ENCODE measurements at regions not wholly inside any gene's neighbourhood (a gene's known extent, or its start where the extent isn't known, plus 50 kb on each side); places are given as distances from the start of the nearest gene placed in this dataset.

- Histone ChIP-seq H3K9me3 (peaks cover 6% of the 10 kb centered on the region), H3K4me3 (no peak overlapping the region), H3K27me3 (no peaks in the 10 kb centered on the region), H3K4me2 (no peak overlapping the region), H3K36me3 (no peaks in the 10 kb centered on the region), H3K27ac (no peak overlapping the region), H4K20me1 (no peaks in the 10 kb centered on the region), H3K9ac (no peak overlapping the region), H3K4me1 (peaks cover 33% of the 10 kb centered on the region)
- no peak for TF ChIP-seq Cebpa-rat (IDR thresholded peaks at IDR 0.05)
Observed at GRCh38 chr9:81225596-81225995, 463.8 kb downstream of the TLE1 start.

- peaks cover 3% of the 10 kb centered on the region for H3K9me3 ChIP-seq
- H4K20me1 ChIP-seq = no peaks in the 10 kb centered on the region
- H3K27ac ChIP-seq = peak overlapping the region; percentile 76
- no peak for TF ChIP-seq Cebpa-rat (IDR thresholded peaks at IDR 0.05)
- peak overlapping the region; percentile 22; the same call in 1 of the 2 replicates for H3K4me3 ChIP-seq
- H3K36me3 ChIP-seq = no peaks in the 10 kb centered on the region
- no peaks in the 10 kb centered on the region for H3K27me3 ChIP-seq
- H3K9ac ChIP-seq = peak overlapping the region; percentile 47; the same call in 1 of the 2 replicates
- H3K4me2 ChIP-seq = peak overlapping the region; percentile 76
- peaks cover 33% of the 10 kb centered on the region for H3K4me1 ChIP-seq
Observed at GRCh38 chr9:81224166-81225081, 464.9 kb downstream of the TLE1 start.

GRCh38 chr9:81214975-81215374, 474.4 kb downstream of the TLE1 start:
- Histone ChIP-seq H3K4me1 (no peaks in the 10 kb centered on the region), H3K27ac (no peak overlapping the region), H3K4me2 (no peak overlapping the region), H3K27me3 (no peaks in the 10 kb centered on the region), H3K36me3 (no peaks in the 10 kb centered on the region), H3K9me3 (peaks cover 19% of the 10 kb centered on the region; the same call in 1 of the 2 replicates), H4K20me1 (no peaks in the 10 kb centered on the region), H3K4me3 (no peak overlapping the region), H3K9ac (no peak overlapping the region)
- TF ChIP-seq Cebpa-rat (IDR thresholded peaks at IDR 0.05) = no peak

GRCh38 chr9:81213456-81213855, 475.9 kb downstream of the TLE1 start:
- H3K27ac ChIP-seq = no peak overlapping the region
- H3K27me3 ChIP-seq = no peaks in the 10 kb centered on the region
- no peak overlapping the region for H3K9ac ChIP-seq
- no peaks in the 10 kb centered on the region for H3K36me3 ChIP-seq
- H3K4me3 ChIP-seq = no peak overlapping the region
- H3K9me3 ChIP-seq = peaks cover 19% of the 10 kb centered on the region; the same call in 1 of the 2 replicates
- H4K20me1 ChIP-seq = no peaks in the 10 kb centered on the region
- H3K4me2 ChIP-seq = no peak overlapping the region
- H3K4me1 ChIP-seq = no peaks in the 10 kb centered on the region
- no peak for TF ChIP-seq Cebpa-rat (IDR thresholded peaks at IDR 0.05)

- no peak for TF ChIP-seq Cebpa-rat (IDR thresholded peaks at IDR 0.05)
- no peak overlapping the region for H3K4me2 ChIP-seq
- no peaks in the 10 kb centered on the region for H3K4me1 ChIP-seq
- no peak overlapping the region for H3K4me3 ChIP-seq
- H3K27ac ChIP-seq = no peak overlapping the region
- no peaks in the 10 kb centered on the region for H3K27me3 ChIP-seq
- peaks cover 4% of the 10 kb centered on the region; the same call in 1 of the 2 replicates for H3K9me3 ChIP-seq
- no peak overlapping the region for H3K9ac ChIP-seq
- no peaks in the 10 kb centered on the region for H4K20me1 ChIP-seq
- no peaks in the 10 kb centered on the region for H3K36me3 ChIP-seq
Observed at GRCh38 chr9:81211741-81212140, 477.6 kb downstream of the TLE1 start.

- H3K27ac ChIP-seq = no peak overlapping the region
- H3K4me3 ChIP-seq = no peak overlapping the region
- no peak for TF ChIP-seq Cebpa-rat (IDR thresholded peaks at IDR 0.05)
- H3K9me3 ChIP-seq = no peaks in the 10 kb centered on the region
- H3K4me2 ChIP-seq = no peak overlapping the region
- H4K20me1 ChIP-seq = no peaks in the 10 kb centered on the region
- H3K9ac ChIP-seq = no peak overlapping the region
- no peaks in the 10 kb centered on the region for H3K27me3 ChIP-seq
- no peaks in the 10 kb centered on the region for H3K36me3 ChIP-seq
- no peaks in the 10 kb centered on the region for H3K4me1 ChIP-seq
Observed at GRCh38 chr9:81207651-81208050, 481.7 kb downstream of the TLE1 start.

- Histone ChIP-seq H3K9me3 (no peaks in the 10 kb centered on the region), H3K27me3 (no peaks in the 10 kb centered on the region), H3K36me3 (no peaks in the 10 kb centered on the region), H4K20me1 (no peaks in the 10 kb centered on the region), H3K27ac (no peak overlapping the region), H3K4me3 (no peak overlapping the region), H3K4me1 (no peaks in the 10 kb centered on the region), H3K9ac (no peak overlapping the region), H3K4me2 (no peak overlapping the region)
- no peak for TF ChIP-seq Cebpa-rat (IDR thresholded peaks at IDR 0.05)
Observed at GRCh38 chr9:81202292-81202691, 487.1 kb downstream of the TLE1 start.

- Histone ChIP-seq H3K4me2 (no peak overlapping the region), H3K9ac (no peak overlapping the region), H3K27me3 (no peaks in the 10 kb centered on the region), H3K36me3 (no peaks in the 10 kb centered on the region), H3K9me3 (peaks cover 11% of the 10 kb centered on the region), H4K20me1 (no peaks in the 10 kb centered on the region), H3K4me1 (no peaks in the 10 kb centered on the region), H3K4me3 (no peak overlapping the region), H3K27ac (no peak overlapping the region)
- no peak for TF ChIP-seq Cebpa-rat (IDR thresholded peaks at IDR 0.05)
Observed at GRCh38 chr9:81195206-81195605, 494.1 kb downstream of the TLE1 start.

- peaks cover 11% of the 10 kb centered on the region for H3K9me3 ChIP-seq
- no peak overlapping the region for H3K4me2 ChIP-seq
Observed at GRCh38 chr9:81193362-81194339, 495.7 kb downstream of the TLE1 start.

More at GRCh38 chr9:81193362-81194339, 495.7 kb downstream of the TLE1 start:
- Histone ChIP-seq H4K20me1 (no peaks in the 10 kb centered on the region), H3K4me3 (no peak overlapping the region), H3K27ac (no peak overlapping the region), H3K27me3 (no peaks in the 10 kb centered on the region), H3K9ac (no peak overlapping the region), H3K4me1 (no peaks in the 10 kb centered on the region), H3K36me3 (no peaks in the 10 kb centered on the region)
- no peak for TF ChIP-seq Cebpa-rat (IDR thresholded peaks at IDR 0.05)

All from BLaER1 (cell line).